ENCODE measurements at regions not wholly inside any gene's neighbourhood (a gene's known extent, or its start where the extent isn't known, plus 50 kb on each side); places are given as distances from the start of the nearest gene placed in this dataset.

DNA sequence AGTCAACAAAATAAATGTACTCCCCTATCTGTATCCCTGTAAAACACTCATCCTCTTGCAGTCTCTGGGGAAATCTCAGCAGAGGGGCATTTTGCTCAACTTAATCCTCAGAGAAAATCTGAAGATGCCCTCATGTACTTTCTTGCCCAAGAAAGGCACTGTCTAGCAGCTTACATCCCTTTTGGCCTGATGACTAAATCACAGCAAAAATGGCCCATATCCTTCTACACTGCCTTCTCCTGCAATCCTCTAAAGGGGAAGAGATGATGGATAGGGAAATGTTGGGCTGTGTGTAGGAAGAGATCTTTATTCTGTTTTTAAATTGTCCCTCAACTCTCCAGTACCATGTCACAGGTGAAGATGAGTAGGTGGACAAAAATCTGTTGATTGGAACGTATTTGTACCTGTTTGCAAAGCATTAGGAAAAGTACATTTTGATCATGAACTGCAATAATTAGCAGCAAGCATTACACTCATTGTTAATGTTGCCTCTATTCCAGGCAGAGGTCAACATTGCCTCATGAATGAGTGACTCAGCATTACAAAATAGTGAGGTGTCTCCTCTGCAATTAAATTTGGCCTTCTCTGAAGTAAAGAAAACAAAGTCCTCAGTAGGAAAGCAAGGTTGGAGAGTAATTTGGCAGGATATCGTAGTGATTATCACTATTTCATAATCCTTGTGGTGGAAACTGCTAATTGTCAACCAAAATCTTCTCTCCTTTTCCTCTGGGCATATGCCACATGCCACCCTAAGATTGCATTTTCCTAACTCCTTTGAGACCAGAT lies 172.4 kb upstream of the CAND1 start:
- TF ChIP-seq, protein P1, sequence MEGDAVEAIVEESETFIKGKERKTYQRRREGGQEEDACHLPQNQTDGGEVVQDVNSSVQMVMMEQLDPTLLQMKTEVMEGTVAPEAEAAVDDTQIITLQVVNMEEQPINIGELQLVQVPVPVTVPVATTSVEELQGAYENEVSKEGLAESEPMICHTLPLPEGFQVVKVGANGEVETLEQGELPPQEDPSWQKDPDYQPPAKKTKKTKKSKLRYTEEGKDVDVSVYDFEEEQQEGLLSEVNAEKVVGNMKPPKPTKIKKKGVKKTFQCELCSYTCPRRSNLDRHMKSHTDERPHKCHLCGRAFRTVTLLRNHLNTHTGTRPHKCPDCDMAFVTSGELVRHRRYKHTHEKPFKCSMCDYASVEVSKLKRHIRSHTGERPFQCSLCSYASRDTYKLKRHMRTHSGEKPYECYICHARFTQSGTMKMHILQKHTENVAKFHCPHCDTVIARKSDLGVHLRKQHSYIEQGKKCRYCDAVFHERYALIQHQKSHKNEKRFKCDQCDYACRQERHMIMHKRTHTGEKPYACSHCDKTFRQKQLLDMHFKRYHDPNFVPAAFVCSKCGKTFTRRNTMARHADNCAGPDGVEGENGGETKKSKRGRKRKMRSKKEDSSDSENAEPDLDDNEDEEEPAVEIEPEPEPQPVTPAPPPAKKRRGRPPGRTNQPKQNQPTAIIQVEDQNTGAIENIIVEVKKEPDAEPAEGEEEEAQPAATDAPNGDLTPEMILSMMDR (IDR thresholded peaks at IDR 0.05): no peak
- TF ChIP-seq EP300 (IDR thresholded peaks at IDR 0.05; ENCODE audit: low read depth) (no peak), POLR2A (IDR thresholded peaks at IDR 0.05) (no peak)

Measured in transverse colon (tissue), 3 donors.